GM12878 (cell line): ENCODE measurements at regions not wholly inside any gene's neighbourhood (a gene's known extent, or its start where the extent isn't known, plus 50 kb on each side); places are given as distances from the start of the nearest gene placed in this dataset.

Source experiments
- BCL11A ChIP-seq: IDR thresholded peaks from 2 replicates; pipeline ENCODE4 v1.6.1; 2011; ENCODE audit warnings: low read depth, low read length
- CBFB ChIP-seq: IDR thresholded peaks from 2 replicates; pipeline ENCODE4 v1.6.1; 2016; ENCODE audit warnings: antibody characterized with exemption, low read depth
- CBX3 ChIP-seq: fragments of 200-600 bp; sonication (generic); IDR thresholded peaks from 2 replicates; pipeline ENCODE4 v1.6.1; 2016; ENCODE audit warnings: low read depth, borderline replicate concordance
- CBX5 ChIP-seq: sonication (generic); IDR thresholded peaks from 2 replicates; pipeline ENCODE4 v1.6.1; 2016; ENCODE audit warnings: low read depth, moderate library complexity, mild to moderate bottlenecking, inconsistent platforms
- CHD2 ChIP-seq: IDR thresholded peaks from 2 replicates; pipeline ENCODE4 v1.6.1; 2011; ENCODE audit warnings: low read depth, low read length, improper control_type of control experiment, borderline replicate concordance
- CREB1 ChIP-seq: IDR thresholded peaks from 2 replicates; pipeline ENCODE4 v1.6.1; 2012; ENCODE audit warnings: low read depth, mild to moderate bottlenecking, inconsistent platforms
- EP300 ChIP-seq, 2 experiments: fragments of 150-350 bp in 1 of 2; IDR thresholded peaks; 2 replicates each; pipeline ENCODE4 v1.6.1; 2011 to 2012; ENCODE audit warnings: low read depth in 2 of 2, low read length in 2 of 2, borderline replicate concordance in 1 of 2, improper control_type of control experiment in 1 of 2, inconsistent platforms in 1 of 2; ENCODE audit not compliant: control insufficient read depth in 1 of 2
- HDAC2 ChIP-seq: fragments of 200-600 bp; sonication (generic); IDR thresholded peaks from 2 replicates; pipeline ENCODE4 v1.6.1; 2017
- HDGF ChIP-seq: fragments of 450-650 bp; IDR thresholded peaks from 2 replicates; pipeline ENCODE4 v1.6.1; 2016; ENCODE audit warnings: antibody characterized with exemption
- IRF4 ChIP-seq: IDR thresholded peaks from 2 replicates; pipeline ENCODE4 v1.6.1; 2011; ENCODE audit warnings: low read depth, low read length
- JUND ChIP-seq: IDR thresholded peaks from 2 replicates; pipeline ENCODE4 v1.6.1; 2012; ENCODE audit warnings: low read depth, mild to moderate bottlenecking, low read length, improper control_type of control experiment, moderate library complexity
- KDM1A ChIP-seq: fragments of 200-600 bp; sonication (generic); IDR thresholded peaks from 2 replicates; pipeline ENCODE4 v1.6.1; 2016; ENCODE audit warnings: borderline replicate concordance
- KLF5 ChIP-seq: fragments of 450-650 bp; IDR thresholded peaks from 2 replicates; pipeline ENCODE4 v1.6.1; 2014; ENCODE audit warnings: mild to moderate bottlenecking; ENCODE audit not compliant: partially characterized antibody
- LARP7 ChIP-seq: fragments of 450-650 bp; IDR thresholded peaks from 2 replicates; pipeline ENCODE4 v1.6.1; 2017; ENCODE audit warnings: mild to moderate bottlenecking
- MXI1 ChIP-seq: fragments of 150-350 bp; IDR thresholded peaks from 2 replicates; pipeline ENCODE4 v1.6.1; 2011; ENCODE audit warnings: low read depth, mild to moderate bottlenecking, inconsistent platforms, low read length, improper control_type of control experiment
- PAX5 ChIP-seq: IDR thresholded peaks from 2 replicates; pipeline ENCODE4 v1.6.1; 2011; ENCODE audit warnings: low read depth, low read length, borderline replicate concordance
- PML ChIP-seq: IDR thresholded peaks from 2 replicates; pipeline ENCODE4 v1.6.1; 2012; ENCODE audit warnings: low read length, inconsistent platforms
- POLR2AphosphoS5 ChIP-seq: IDR thresholded peaks from 2 replicates; pipeline ENCODE4 v1.6.1; 2011; ENCODE audit warnings: mild to moderate bottlenecking, low read length, inconsistent platforms
- POU2F2 ChIP-seq: IDR thresholded peaks from 3 replicates; pipeline ENCODE4 v1.6.1; 2011; ENCODE audit warnings: low read depth, mild to moderate bottlenecking, low read length, borderline replicate concordance
- RBBP5 ChIP-seq: fragments of 200-600 bp; sonication (generic); conservative IDR thresholded peaks from 2 replicates; pipeline ENCODE4 v1.6.1; 2016
- RCOR1 ChIP-seq: conservative IDR thresholded peaks from 2 replicates; pipeline ENCODE4 v1.6.1; 2012; ENCODE audit warnings: low read depth, low read length, improper control_type of control experiment
- SMC3 ChIP-seq: IDR thresholded peaks from 2 replicates; pipeline ENCODE4 v1.6.1; 2011; ENCODE audit warnings: low read length, improper control_type of control experiment, borderline replicate concordance
- SREBF1 ChIP-seq: IDR thresholded peaks from 2 replicates; pipeline ENCODE4 v1.6.1; 2012; ENCODE audit warnings: mild to moderate bottlenecking, low read length
- SRF ChIP-seq, 2 experiments: IDR thresholded peaks; 2 replicates each; pipeline ENCODE4 v1.6.1; 2011; ENCODE audit warnings: low read depth in 2 of 2, low read length in 2 of 2, mild to moderate bottlenecking in 1 of 2, moderate library complexity in 1 of 2
- STAT1 ChIP-seq: fragments of 450-650 bp; conservative IDR thresholded peaks from 2 replicates; pipeline ENCODE4 v1.6.1; 2014; ENCODE audit warnings: antibody characterized with exemption, mild to moderate bottlenecking
- STAT3 ChIP-seq: IDR thresholded peaks from 2 replicates; pipeline ENCODE4 v1.6.1; 2011; ENCODE audit warnings: low read depth, low read length, improper control_type of control experiment
- TAF1 ChIP-seq: IDR thresholded peaks from 2 replicates; pipeline ENCODE4 v1.6.1; 2011; ENCODE audit warnings: mild to moderate bottlenecking, low read depth, low read length, borderline replicate concordance
- TBL1XR1 ChIP-seq: IDR thresholded peaks from 2 replicates; pipeline ENCODE4 v1.6.1; 2012; ENCODE audit warnings: low read depth, low read length, improper control_type of control experiment
- TCF12 ChIP-seq: IDR thresholded peaks from 2 replicates; pipeline ENCODE4 v1.6.1; 2011; ENCODE audit warnings: low read depth, mild to moderate bottlenecking, low read length
- TCF7 ChIP-seq: IDR thresholded peaks from 2 replicates; pipeline ENCODE4 v1.6.1; 2014; ENCODE audit warnings: antibody characterized with exemption, borderline replicate concordance
- YY1 ChIP-seq: IDR thresholded peaks from 2 replicates; pipeline ENCODE4 v1.6.1; 2011; ENCODE audit warnings: low read depth, mild to moderate bottlenecking, low read length
- ZBED1 ChIP-seq: IDR thresholded peaks from 2 replicates; pipeline ENCODE4 v1.6.1; 2016; ENCODE audit warnings: borderline replicate concordance
- TF ChIP-seq, protein P1 (sequence below): fragments of 450-650 bp; IDR thresholded peaks from 2 replicates; pipeline ENCODE4 v1.6.1; 2017; ENCODE audit warnings: mild to moderate bottlenecking
- TF ChIP-seq, protein P2 (sequence below): IDR thresholded peaks from 2 replicates; pipeline ENCODE4 v1.6.1; 2011; ENCODE audit warnings: low read depth, mild to moderate bottlenecking, low read length, moderate library complexity, borderline replicate concordance; ENCODE audit errors: extremely low read depth

- TF ChIP-seq, protein P1, sequence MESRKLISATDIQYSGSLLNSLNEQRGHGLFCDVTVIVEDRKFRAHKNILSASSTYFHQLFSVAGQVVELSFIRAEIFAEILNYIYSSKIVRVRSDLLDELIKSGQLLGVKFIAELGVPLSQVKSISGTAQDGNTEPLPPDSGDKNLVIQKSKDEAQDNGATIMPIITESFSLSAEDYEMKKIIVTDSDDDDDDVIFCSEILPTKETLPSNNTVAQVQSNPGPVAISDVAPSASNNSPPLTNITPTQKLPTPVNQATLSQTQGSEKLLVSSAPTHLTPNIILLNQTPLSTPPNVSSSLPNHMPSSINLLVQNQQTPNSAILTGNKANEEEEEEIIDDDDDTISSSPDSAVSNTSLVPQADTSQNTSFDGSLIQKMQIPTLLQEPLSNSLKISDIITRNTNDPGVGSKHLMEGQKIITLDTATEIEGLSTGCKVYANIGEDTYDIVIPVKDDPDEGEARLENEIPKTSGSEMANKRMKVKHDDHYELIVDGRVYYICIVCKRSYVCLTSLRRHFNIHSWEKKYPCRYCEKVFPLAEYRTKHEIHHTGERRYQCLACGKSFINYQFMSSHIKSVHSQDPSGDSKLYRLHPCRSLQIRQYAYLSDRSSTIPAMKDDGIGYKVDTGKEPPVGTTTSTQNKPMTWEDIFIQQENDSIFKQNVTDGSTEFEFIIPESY, result no peak
- TF ChIP-seq TAF1 (peak; percentile 24; the same call in 1 of the 2 replicates), IRF4 (peak; percentile 53; the same call in 1 of the 2 replicates), CBFB (peak; percentile 81), CBX5 (peak; percentile 75), CREB1 (peak; percentile 90), TBL1XR1 (peak; percentile 90), JUND (no peak), KLF5 (no peak), CBX3 (no peak), TCF12 (peak; percentile 79), YY1 (0 out of 2 replicates have a peak, but pooled peaks have one; percentile 12), HDGF (no peak), RCOR1 (no peak), PML (peak; percentile 53), BCL11A (peak; percentile 51; the same call in 1 of the 2 replicates), HDAC2 (no peak), STAT3 (0 out of 2 replicates have a peak, but pooled peaks have one; percentile 46), KDM1A (no peak), EP300 (IDR thresholded peaks at IDR 0.05; ENCODE audit: borderline replicate concordance in 1 of 2, control insufficient read depth in 1 of 2, low read depth in 2 of 2, low read length in 2 of 2) (peak in 1 of 2 experiments; percentile 53; a peak in 1 of 4 replicates), ZBED1 (peak; percentile 94), SMC3 (peak; percentile 18; the same call in 1 of the 2 replicates), PAX5 (0 out of 2 replicates have a peak, but pooled peaks have one; percentile 4), SREBF1 (no peak), RBBP5 (no peak), LARP7 (no peak), TCF7 (peak; percentile 38; the same call in 1 of the 2 replicates), POU2F2 (peak; percentile 28; the same call in 1 of the 3 replicates), STAT1 (no peak), SRF (IDR thresholded peaks at IDR 0.05; ENCODE audit: low read depth in 2 of 2, low read length in 2 of 2) (0 out of 4 replicates have a peak, but pooled peaks of 1 of the 2 experiments have one; percentile 39), CHD2 (no peak), MXI1 (no peak), POLR2AphosphoS5 (no peak; the same call in 1 of the 2 replicates)
- TF ChIP-seq, protein P2, sequence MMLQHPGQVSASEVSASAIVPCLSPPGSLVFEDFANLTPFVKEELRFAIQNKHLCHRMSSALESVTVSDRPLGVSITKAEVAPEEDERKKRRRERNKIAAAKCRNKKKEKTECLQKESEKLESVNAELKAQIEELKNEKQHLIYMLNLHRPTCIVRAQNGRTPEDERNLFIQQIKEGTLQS, result no peak
Observed at GRCh38 chr14:65169351-65169750, 67.0 kb upstream of the MAX start (continued).
